Liver (tissue), 8 donors: ENCODE measurements at regions not wholly inside any gene's neighbourhood (a gene's known extent, or its start where the extent isn't known, plus 50 kb on each side); places are given as distances from the start of the nearest gene placed in this dataset.
"Not testable (repeated sequence)": the region's sequence is repeated elsewhere in the genome, so short reads cannot be mapped to it uniquely, and the experiment has no call there.

ENCODE experiments used
- DNase-seq: peaks from one replicate; pipeline ENCODE4 v3.0.0-alpha.2; 2017; ENCODE audit warnings: low spot score
- H3K27ac ChIP-seq, 2 donors: one replicate each; pipeline ENCODE4 v1.7.0; 2013; ENCODE audit warnings: inconsistent platforms in 2 of 2, low read length in 2 of 2, control low read depth in 1 of 2, low read depth in 1 of 2, mild to moderate bottlenecking in 1 of 2
- H3K27me3 ChIP-seq, 4 donors: one replicate each; pipeline versions ENCODE4 v1.6.1 to v1.7.0; 2013; ENCODE audit warnings: low read length in 3 of 4, inconsistent platforms in 1 of 4, mild to moderate bottlenecking in 1 of 4, moderate library complexity in 1 of 4; ENCODE audit not compliant: control insufficient read depth in 4 of 4, insufficient read depth in 4 of 4
- H3K36me3 ChIP-seq, 4 donors: one replicate each; pipeline versions ENCODE4 v1.6.1 to v1.7.0; 2013; ENCODE audit warnings: low read length in 3 of 4, mild to moderate bottlenecking in 3 of 4, low read depth in 1 of 4, moderate library complexity in 1 of 4; ENCODE audit not compliant: control insufficient read depth in 4 of 4, insufficient read depth in 3 of 4
- H3K4me1 ChIP-seq, 4 donors: one replicate each; pipeline versions ENCODE4 v1.6.1 to v1.7.0; 2013; ENCODE audit warnings: low read length in 3 of 4, mild to moderate bottlenecking in 3 of 4, moderate library complexity in 1 of 4; ENCODE audit not compliant: control insufficient read depth in 4 of 4, insufficient read depth in 4 of 4
- H3K4me3 ChIP-seq, 3 donors: one replicate each; pipeline versions ENCODE4 v1.6.1 to v1.7.0; 2013; ENCODE audit warnings: low read length in 3 of 3, control low read depth in 1 of 3, low read depth in 1 of 3, mild to moderate bottlenecking in 1 of 3
- H3K9ac ChIP-seq, 2 donors: one replicate each; pipeline ENCODE4 v1.7.0; 2013; ENCODE audit warnings: low read length in 2 of 2, mild to moderate bottlenecking in 2 of 2, moderate library complexity in 2 of 2, control low read depth in 1 of 2, low read depth in 1 of 2
- H3K9me3 ChIP-seq, 4 donors: one replicate each; pipeline versions ENCODE4 v1.6.1 to v1.7.0; 2013; ENCODE audit warnings: low read length in 3 of 4; ENCODE audit not compliant: control insufficient read depth in 4 of 4
- CTCF ChIP-seq: fragments of 150-350 bp; IDR thresholded peaks from 2 replicates; pipeline ENCODE4 v1.5.1; 2017; ENCODE audit warnings: improper control_type of control experiment, low read depth, low read length; ENCODE audit not compliant: missing input control
- EGR1 ChIP-seq, 2 donors: IDR thresholded peaks; 2 replicates each; pipeline ENCODE4 v1.6.1; 2016 to 2018; ENCODE audit warnings: antibody characterized with exemption in 2 of 2, low read depth in 2 of 2
- FOXA1 ChIP-seq: IDR thresholded peaks from 2 replicates; pipeline ENCODE4 v1.6.1; 2016; ENCODE audit warnings: antibody characterized with exemption
- FOXA2 ChIP-seq: IDR thresholded peaks from 2 replicates; pipeline ENCODE4 v1.6.1; 2016; ENCODE audit warnings: antibody characterized with exemption
- HNF4A ChIP-seq, 2 donors: conservative IDR thresholded peaks; 2 replicates each; pipeline ENCODE4 v1.6.1; 2016; ENCODE audit warnings: antibody characterized with exemption in 2 of 2, mild to moderate bottlenecking in 2 of 2
- HNF4G ChIP-seq: IDR thresholded peaks from 2 replicates; pipeline ENCODE4 v1.6.1; 2016; ENCODE audit warnings: antibody characterized with exemption
- JUND ChIP-seq, 2 donors: IDR thresholded peaks; 2 replicates each; pipeline ENCODE4 v1.6.1; 2016; ENCODE audit warnings: antibody characterized with exemption in 2 of 2
- MAX ChIP-seq: IDR thresholded peaks from 2 replicates; pipeline ENCODE4 v1.6.1; 2016; ENCODE audit warnings: antibody characterized with exemption
- NR2F2 ChIP-seq: IDR thresholded peaks from 2 replicates; pipeline ENCODE4 v1.6.1; 2016; ENCODE audit warnings: antibody characterized with exemption
- REST ChIP-seq: IDR thresholded peaks from 2 replicates; pipeline ENCODE4 v1.6.1; 2016; ENCODE audit warnings: antibody characterized with exemption, mild to moderate bottlenecking
- RXRA ChIP-seq, 2 donors: IDR thresholded peaks; 2 replicates each; pipeline ENCODE4 v1.6.1; 2017 to 2018; ENCODE audit warnings: antibody characterized with exemption in 2 of 2, mild to moderate bottlenecking in 1 of 2
- TAF1 ChIP-seq: conservative IDR thresholded peaks from 2 replicates; pipeline ENCODE4 v1.6.1; 2016; ENCODE audit warnings: antibody characterized with exemption, mild to moderate bottlenecking
- YY1 ChIP-seq: IDR thresholded peaks from 2 replicates; pipeline ENCODE4 v1.6.1; 2016; ENCODE audit warnings: antibody characterized with exemption, mild to moderate bottlenecking
- ZBTB33 ChIP-seq: IDR thresholded peaks from 2 replicates; pipeline ENCODE4 v1.6.1; 2016; ENCODE audit warnings: antibody characterized with exemption
- WGBS: extraction: QIAGEN DNeasy Blood & Tissue Kit; methylation state at CpG from one replicate; pipeline ENCODE4 v1.1.7; 2013; 5-methylcytosine and 5-hydroxymethylcytosine counted together
- donor health status: healthy.
- donor health status: healthy.
- donor health status: healthy.
- donor health status: healthy.
- donor health status: healthy.

- 37% methylated on average over 1 of the region's 1 CpG for WGBS
These were observed 102.7 kb upstream of the FAM3C start for GRCh38 chr7:121498816-121499215.

GRCh38 chr7:121497545-121497944, 101.4 kb upstream of the FAM3C start:
- not testable (repeated sequence) for H3K4me3 ChIP-seq

More at GRCh38 chr7:121498816-121499215, 102.7 kb upstream of the FAM3C start:
- no peaks in the 10 kb centered on the region for H3K4me1 ChIP-seq
- TF ChIP-seq HNF4A (conservative IDR thresholded peaks at IDR 0.05) = no peak
- TF ChIP-seq NR2F2 = no peak
- no peak for TF ChIP-seq RXRA (IDR thresholded peaks at IDR 0.05)
- TF ChIP-seq EGR1 (IDR thresholded peaks at IDR 0.05; ENCODE audit: low read depth in 2 of 2) = no peak
- no peak for TF ChIP-seq MAX
- no peak for TF ChIP-seq TAF1
- TF ChIP-seq YY1 = no peak
- TF ChIP-seq HNF4G = no peak
- no peak for TF ChIP-seq FOXA2
- no peaks in the 10 kb centered on the region for H3K27me3 ChIP-seq
- no peak overlapping the region for H3K4me3 ChIP-seq
- no peak overlapping the region for H3K27ac ChIP-seq
- no peak for DNase-seq
- no peaks in the 10 kb centered on the region for H3K36me3 ChIP-seq
- H3K9ac ChIP-seq = no peak overlapping the region
- no peaks in the 10 kb centered on the region for H3K9me3 ChIP-seq

GRCh38 chr7:121494516-121494915, 98.4 kb upstream of the FAM3C start:
- no peak overlapping the region for H3K9ac ChIP-seq
- TF ChIP-seq JUND (IDR thresholded peaks at IDR 0.05) = no peak
- TF ChIP-seq YY1 = no peak
- no peak for TF ChIP-seq HNF4G
- TF ChIP-seq ZBTB33 = no peak
- no peak for TF ChIP-seq FOXA1
- no peaks in the 10 kb centered on the region for H3K36me3 ChIP-seq
- H3K9me3 ChIP-seq = no peaks in the 10 kb centered on the region
- H3K27me3 ChIP-seq = no peaks in the 10 kb centered on the region
- H3K4me3 ChIP-seq = no peak overlapping the region
- H3K4me1 ChIP-seq = no peaks in the 10 kb centered on the region
- no peak for DNase-seq
- no peak overlapping the region for H3K27ac ChIP-seq

More at GRCh38 chr7:121497545-121497944, 101.4 kb upstream of the FAM3C start:
- not testable (repeated sequence) for H3K27me3 ChIP-seq, H3K9ac ChIP-seq, H3K9me3 ChIP-seq, H3K27ac ChIP-seq, H3K4me1 ChIP-seq, DNase-seq, H3K36me3 ChIP-seq
- WGBS = 90% methylated on average over 4 of the region's 4 CpGs

GRCh38 chr7:121493553-121493952, 97.4 kb upstream of the FAM3C start:
- Histone ChIP-seq H3K27ac (no peak overlapping the region), H3K36me3 (no peaks in the 10 kb centered on the region), H3K4me3 (no peak overlapping the region), H3K27me3 (no peaks in the 10 kb centered on the region), H3K9me3 (no peaks in the 10 kb centered on the region), H3K9ac (no peak overlapping the region), H3K4me1 (no peaks in the 10 kb centered on the region)
- 51% methylated on average over 1 of the region's 1 CpG for WGBS
- DNase-seq = no peak
- no peak for TF ChIP-seq REST
- no peak for TF ChIP-seq CTCF
- no peak for TF ChIP-seq FOXA1
- no peak for TF ChIP-seq ZBTB33
- no peak for TF ChIP-seq MAX
- TF ChIP-seq FOXA2 = no peak
- TF ChIP-seq JUND (IDR thresholded peaks at IDR 0.05) = no peak
- no peak for TF ChIP-seq YY1
- no peak for TF ChIP-seq HNF4G
- no peak for TF ChIP-seq NR2F2
